Calu3 (cell line): ENCODE measurements at regions not wholly inside any gene's neighbourhood (a gene's known extent, or its start where the extent isn't known, plus 50 kb on each side); places are given as distances from the start of the nearest gene placed in this dataset.
"Not testable (repeated sequence)": the region's sequence is repeated elsewhere in the genome, so short reads cannot be mapped to it uniquely, and the experiment has no call there.

Source experiments
- BruUV-seq: library from RNA; stranded (reverse); fragments of 400-500 nt; replicated peaks from 2 replicates; lab custom pipeline; 2021; lab: Mats Ljungman, UMichigan
- CTCF ChIA-PET: fragments of 300-600 bp; sonication (Branson Sonifier 250); formaldehyde crosslinking; loops from one replicate; lab custom pipeline; 2022; ENCODE audit warnings: antibody characterized with exemption; lab: Charles Lee
- DNase-seq: peaks from one replicate; pipeline ENCODE4 v3.0.0; 2022
- H3K27ac Mint-ChIP-seq: one replicate; pipeline ENCODE4 v1.8.0; 2022; ENCODE audit warnings: mixed read lengths; ENCODE audit not compliant: unreplicated experiment
- H3K27me3 Mint-ChIP-seq: one replicate; pipeline ENCODE4 v1.8.0; 2022; ENCODE audit warnings: mixed read lengths; ENCODE audit not compliant: unreplicated experiment
- H3K36me3 Mint-ChIP-seq: one replicate; pipeline ENCODE4 v1.8.0; 2022; ENCODE audit warnings: mild to moderate bottlenecking, moderate library complexity, mixed read lengths; ENCODE audit not compliant: insufficient read depth, unreplicated experiment
- H3K4me1 Mint-ChIP-seq: one replicate; pipeline ENCODE4 v1.8.0; 2022; ENCODE audit warnings: mild to moderate bottlenecking, low read depth, mixed read lengths; ENCODE audit not compliant: unreplicated experiment
- H3K4me3 Mint-ChIP-seq: one replicate; pipeline ENCODE4 v1.8.0; 2022; ENCODE audit warnings: mild to moderate bottlenecking, low read depth, moderate library complexity, mixed read lengths; ENCODE audit not compliant: unreplicated experiment
- H3K9me3 Mint-ChIP-seq: one replicate; pipeline ENCODE4 v1.8.0; 2022; ENCODE audit warnings: low read depth, mixed read lengths; ENCODE audit not compliant: unreplicated experiment
- CTCF ChIP-seq: fragments of 200-600 bp; IDR thresholded peaks from one replicate; pipeline ENCODE4 v1.8.0; 2022; ENCODE audit warnings: antibody characterized with exemption; ENCODE audit not compliant: unreplicated experiment
- intact Hi-C: fragments of 100-400 bp; cut with micrococcal nuclease; formaldehyde crosslinking; loops from one replicate; pipeline ENCODE4 v1.10.0; 2022; ENCODE audit not compliant: unreplicated experiment

GRCh38 chr15:39416258-39416657 is 164.6 kb upstream of the THBS1 start:
- Mint-ChIP-seq H3K36me3 (no peaks in the 10 kb centered on the region), H3K4me3 (no peak overlapping the region), H3K27ac (no peak overlapping the region), H3K27me3 (no peaks in the 10 kb centered on the region), H3K9me3 (peaks cover 3% of the 10 kb centered on the region), H3K4me1 (peaks cover 24% of the 10 kb centered on the region)
- DNase-seq: no peak
- CTCF ChIA-PET: interaction anchor here (0.8 kb wide), 1 partner anchor 14 kb away, joined by 3 read pairs; no protein-coding TSS in a partner anchor
- no TSS peak for BruUV-seq
- no peak for TF ChIP-seq CTCF
- intact Hi-C loops: no loop called here

- TF ChIP-seq CTCF: no peak
- Mint-ChIP-seq H3K9me3 (peaks cover 3% of the 10 kb centered on the region), H3K36me3 (no peaks in the 10 kb centered on the region), H3K27ac (no peak overlapping the region), H3K27me3 (no peaks in the 10 kb centered on the region), H3K4me1 (peaks cover 12% of the 10 kb centered on the region), H3K4me3 (no peak overlapping the region)
- no TSS peak for BruUV-seq
- no peak for DNase-seq
- intact Hi-C loops: no loop called here
- CTCF ChIA-PET: no interaction called here
Measured at GRCh38 chr15:39417366-39418134, 163.3 kb upstream of the THBS1 start.

- CTCF ChIA-PET: no interaction called here
- H3K4me3 Mint-ChIP-seq: no peak overlapping the region
- intact Hi-C loops: no loop called here
- H3K36me3 Mint-ChIP-seq: no peaks in the 10 kb centered on the region
- no peak for TF ChIP-seq CTCF
- BruUV-seq: no TSS peak
- H3K4me1 Mint-ChIP-seq: peaks cover 3% of the 10 kb centered on the region
- no peaks in the 10 kb centered on the region for H3K27me3 Mint-ChIP-seq
- DNase-seq: no peak
- peaks cover 3% of the 10 kb centered on the region for H3K9me3 Mint-ChIP-seq
- no peak overlapping the region for H3K27ac Mint-ChIP-seq
Measured at GRCh38 chr15:39419651-39420050, 161.2 kb upstream of the THBS1 start.

GRCh38 chr15:39420123-39420852 is 160.6 kb upstream of the THBS1 start:
- H3K36me3 Mint-ChIP-seq, CTCF ChIA-PET, H3K4me1 Mint-ChIP-seq, H3K27ac Mint-ChIP-seq, BruUV-seq, H3K9me3 Mint-ChIP-seq, H3K27me3 Mint-ChIP-seq, intact Hi-C loops, H3K4me3 Mint-ChIP-seq, DNase-seq: not testable (repeated sequence)

- H3K4me3 Mint-ChIP-seq, H3K36me3 Mint-ChIP-seq, DNase-seq, BruUV-seq, H3K9me3 Mint-ChIP-seq, H3K27me3 Mint-ChIP-seq, H3K27ac Mint-ChIP-seq, H3K4me1 Mint-ChIP-seq, intact Hi-C loops, CTCF ChIA-PET: not testable (repeated sequence)
Measured at GRCh38 chr15:39420853-39421192, 160.1 kb upstream of the THBS1 start.
